DOHH2 (cell line): ENCODE measurements at regions not wholly inside any gene's neighbourhood (a gene's known extent, or its start where the extent isn't known, plus 50 kb on each side); places are given as distances from the start of the nearest gene placed in this dataset.

Experiments used
- CTCF ChIP-seq: fragments of 200-600 bp; sonication (generic); IDR thresholded peaks from one replicate; pipeline ENCODE4 v1.5.1; 2014; ENCODE audit warnings: antibody characterized with exemption, mild to moderate bottlenecking, low read depth, low read length; ENCODE audit not compliant: poor library complexity, severe bottlenecking
- EZH2phosphoT487 ChIP-seq: fragments of 200-600 bp; sonication (generic); IDR thresholded peaks from 2 replicates; pipeline ENCODE4 v1.6.1; 2017; ENCODE audit warnings: borderline replicate concordance, mild to moderate bottlenecking, antibody characterized with exemption, low read length, moderate library complexity, mixed read lengths

GRCh38 chr2:147491506-147491905 lies 353.3 kb upstream of the ACVR2A start:
- TF ChIP-seq CTCF (no peak), EZH2phosphoT487 (no peak)
